Lower leg skin (tissue), 3 donors: ENCODE measurements at regions not wholly inside any gene's neighbourhood (a gene's known extent, or its start where the extent isn't known, plus 50 kb on each side); places are given as distances from the start of the nearest gene placed in this dataset.

Experiments used
- CTCF ChIP-seq, 3 donors: fragments of 450-650 bp; IDR thresholded peaks; one replicate each; pipeline ENCODE4 v1.5.1; 2016; ENCODE audit warnings: antibody characterized with exemption in 3 of 3, mild to moderate bottlenecking in 3 of 3, moderate library complexity in 2 of 3
- POLR2A ChIP-seq, 2 donors: fragments of 450-650 bp; IDR thresholded peaks; one replicate each; pipeline ENCODE4 v1.6.1; 2016 to 2017; ENCODE audit warnings: antibody characterized with exemption in 2 of 2, mild to moderate bottlenecking in 1 of 2, moderate library complexity in 1 of 2

GRCh38 chr13:62092949-62093348, 677.3 kb upstream of the PCDH20 start:
- TF ChIP-seq CTCF (IDR thresholded peaks at IDR 0.05) (no peak), POLR2A (IDR thresholded peaks at IDR 0.05) (no peak)
